ENCODE measurements at regions not wholly inside any gene's neighbourhood (a gene's known extent, or its start where the extent isn't known, plus 50 kb on each side); places are given as distances from the start of the nearest gene placed in this dataset.

DNA sequence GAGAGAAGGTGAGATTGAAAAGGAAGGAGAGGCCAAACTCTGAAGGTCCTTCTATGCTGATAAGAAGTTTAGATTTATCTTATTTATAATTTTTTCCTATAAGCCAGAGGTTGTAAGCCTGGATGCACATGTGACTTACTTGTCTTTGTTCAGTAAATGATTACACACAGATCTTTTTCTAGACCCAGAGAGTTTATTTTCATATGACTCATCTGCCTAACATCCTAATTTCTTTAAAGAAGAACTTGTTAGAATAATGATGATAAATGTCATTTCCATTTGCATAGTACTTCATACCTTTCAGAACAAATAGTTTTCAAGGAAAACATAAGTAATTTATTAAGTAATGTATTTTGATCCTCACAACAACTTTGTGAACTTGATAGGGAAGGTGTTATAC is 434.8 kb upstream of the DPH6 start:
- no peak for TF ChIP-seq CTCF (IDR thresholded peaks at IDR 0.05)
- TF ChIP-seq POLR2A (IDR thresholded peaks at IDR 0.05): no peak

Measured in esophagus squamous epithelium (tissue), 4 donors.